HG02840 (cell line): ENCODE measurements at regions not wholly inside any gene's neighbourhood (a gene's known extent, or its start where the extent isn't known, plus 50 kb on each side); places are given as distances from the start of the nearest gene placed in this dataset.

ENCODE experiments used
- ATAC-seq: cut with Tn5 transposase; IDR thresholded peaks from one replicate; pipeline ENCODE4 v1.9.1; 2021; ENCODE audit warnings: mild to moderate bottlenecking, moderate library complexity, moderate number of reproducible peaks; ENCODE audit not compliant: unreplicated experiment, low FRiP score

DNA sequence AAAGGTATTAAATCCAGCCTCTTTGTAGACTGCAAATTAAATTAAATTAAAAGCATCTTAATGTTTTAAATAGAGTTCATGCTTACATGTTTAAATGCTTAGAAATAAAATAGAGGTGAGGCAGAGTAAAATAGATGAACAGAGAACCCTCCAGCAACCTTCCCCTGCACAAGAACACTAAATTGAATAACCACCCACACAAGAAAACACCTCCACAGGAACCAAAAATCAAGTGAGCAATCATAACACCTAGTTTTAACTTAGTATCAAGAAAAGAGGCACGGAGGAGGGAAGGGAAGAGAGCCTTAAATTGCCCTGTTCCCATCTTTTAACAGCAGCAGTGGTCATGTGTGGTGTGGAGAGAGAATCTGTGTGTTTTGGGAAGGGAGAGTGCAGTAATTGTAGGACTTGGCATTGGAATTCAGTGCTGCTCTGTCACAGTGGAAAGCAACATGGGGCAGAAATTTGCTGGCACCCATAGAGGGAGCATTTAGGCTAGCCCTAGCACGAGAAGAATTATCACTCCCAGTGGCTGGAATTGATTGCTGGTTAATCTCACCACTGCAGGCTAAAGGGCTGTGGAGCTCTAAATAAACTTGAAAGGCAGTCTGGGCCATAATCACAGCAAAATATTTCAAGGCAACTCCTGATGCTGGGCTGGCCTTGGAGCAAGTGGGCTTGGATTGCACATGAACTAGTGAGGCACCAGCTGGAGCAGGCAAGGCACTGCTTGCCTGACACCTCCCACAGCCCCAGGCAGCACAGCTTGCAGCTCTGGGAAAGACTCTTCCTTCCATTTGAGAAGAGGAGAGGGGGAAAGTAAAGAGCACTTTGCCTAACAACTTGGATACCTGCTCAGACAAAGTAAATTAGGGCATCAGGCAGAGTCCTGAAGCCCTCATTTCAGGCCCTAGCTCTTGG, 1478.8 kb downstream of the NCAM2 start:
- ATAC-seq = no peak

DNA sequence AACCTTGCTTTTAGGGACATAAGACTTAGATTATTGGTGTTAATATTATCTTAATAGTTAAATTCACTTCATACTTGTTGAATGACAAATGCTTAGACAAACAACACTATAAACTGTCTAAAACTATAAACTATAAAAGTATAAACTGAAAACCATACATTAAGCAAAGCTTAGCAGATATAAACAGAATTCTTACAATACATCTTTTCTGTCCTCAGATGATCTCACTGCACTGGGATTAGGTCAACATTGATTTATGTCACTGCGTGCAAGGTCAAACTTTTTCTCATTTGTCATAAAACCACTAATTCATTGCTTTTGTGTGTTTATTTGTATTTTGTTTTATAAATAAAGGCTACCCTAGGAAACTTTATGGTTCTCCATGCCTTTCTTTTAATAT, 1491.8 kb downstream of the NCAM2 start:
- no peak for ATAC-seq

DNA sequence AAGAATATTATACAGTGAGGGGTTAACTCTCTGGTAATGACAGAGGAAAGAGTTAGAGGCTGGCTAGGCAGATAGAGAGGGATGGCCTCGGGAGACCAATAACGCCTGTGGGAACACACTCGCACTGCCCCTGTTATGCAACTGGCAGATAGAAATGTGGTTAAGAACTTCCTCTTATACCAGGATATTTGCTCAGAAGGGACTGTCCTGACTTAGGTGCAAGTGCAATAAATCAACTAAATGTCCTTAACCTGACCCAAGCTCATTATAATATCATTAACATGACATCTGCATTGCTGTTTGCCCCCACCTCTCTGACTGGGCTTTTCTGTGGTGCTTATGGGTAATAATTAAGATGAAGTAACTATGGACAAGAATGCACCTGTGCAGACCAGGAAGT, 1518.0 kb downstream of the NCAM2 start:
- ATAC-seq = no peak

DNA sequence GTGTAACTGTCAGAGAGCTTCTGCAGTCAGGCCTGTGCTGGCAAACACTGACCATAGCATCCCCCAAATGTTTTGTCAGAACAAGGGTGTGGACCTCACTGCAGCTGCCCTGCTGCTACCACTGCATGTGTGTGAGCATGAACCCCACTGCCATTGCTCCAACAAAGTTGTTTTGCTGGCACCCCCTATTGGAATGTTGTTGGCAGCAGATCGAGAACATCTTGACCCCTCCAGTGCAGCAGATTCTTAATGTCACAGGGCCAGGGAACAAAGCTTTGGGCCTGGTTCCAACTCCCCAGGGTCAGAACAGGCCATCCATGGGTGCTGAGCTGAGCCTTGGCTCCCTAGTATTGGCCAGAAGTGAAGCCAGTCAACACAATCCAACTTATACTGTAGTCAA, 1537.4 kb downstream of the NCAM2 start:
- no peak for ATAC-seq

DNA sequence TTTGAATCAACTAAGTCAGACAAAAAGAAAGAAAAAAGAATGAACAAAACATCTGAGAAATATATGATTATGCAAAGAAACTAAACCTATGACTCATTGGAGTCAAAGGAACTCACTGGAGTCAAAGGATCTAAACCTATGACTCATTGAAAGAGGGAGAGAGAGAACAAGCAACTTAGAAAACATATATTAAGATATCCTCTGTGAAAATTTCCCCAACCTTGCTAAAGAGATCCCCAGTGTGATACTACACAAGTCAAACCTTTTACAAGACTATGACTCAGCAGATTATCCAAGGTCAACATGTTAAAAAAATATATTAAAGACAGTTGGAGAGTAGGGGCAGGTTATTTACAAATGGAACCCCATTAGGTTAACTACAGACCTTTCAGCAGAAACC, 1538.3 kb downstream of the NCAM2 start:
- no peak for ATAC-seq

DNA sequence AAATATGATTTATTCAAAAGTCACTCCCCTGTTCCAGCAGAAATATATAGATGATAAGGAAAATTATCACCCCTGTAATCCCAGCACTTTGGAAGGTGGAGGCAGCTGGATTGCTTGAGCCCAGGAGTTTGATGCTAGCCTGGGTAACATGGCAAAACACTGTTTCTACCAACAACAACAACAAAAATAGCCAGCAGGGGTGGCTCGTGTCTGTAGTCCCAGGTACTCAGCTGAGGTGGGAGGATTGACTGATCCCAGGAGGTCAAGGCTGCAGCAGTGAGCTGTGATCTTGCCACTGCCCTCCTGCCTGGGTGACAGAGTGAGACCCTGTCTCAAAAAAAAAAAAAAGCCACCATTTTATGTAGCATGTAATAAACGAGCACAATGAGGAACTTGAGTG, 1546.5 kb downstream of the NCAM2 start:
- no peak for ATAC-seq

DNA sequence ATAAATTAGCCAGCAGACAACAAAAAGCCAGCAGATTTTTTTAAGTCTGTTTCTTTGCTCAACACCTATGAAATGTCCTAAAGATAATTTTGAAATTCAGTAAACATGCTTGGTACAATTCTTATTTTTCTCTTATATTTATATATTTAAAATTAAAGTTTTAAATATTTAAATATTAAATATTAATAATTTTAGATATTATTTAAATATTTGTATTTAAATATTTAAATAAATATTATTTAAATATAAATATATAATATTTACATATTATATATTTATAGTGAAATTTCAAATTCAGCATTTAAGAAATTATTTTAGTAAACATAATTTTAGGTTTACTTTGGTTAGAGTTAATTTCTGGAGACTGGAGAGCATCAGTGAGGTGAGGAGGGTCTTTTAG, 1554.2 kb downstream of the NCAM2 start:
- no peak for ATAC-seq

DNA sequence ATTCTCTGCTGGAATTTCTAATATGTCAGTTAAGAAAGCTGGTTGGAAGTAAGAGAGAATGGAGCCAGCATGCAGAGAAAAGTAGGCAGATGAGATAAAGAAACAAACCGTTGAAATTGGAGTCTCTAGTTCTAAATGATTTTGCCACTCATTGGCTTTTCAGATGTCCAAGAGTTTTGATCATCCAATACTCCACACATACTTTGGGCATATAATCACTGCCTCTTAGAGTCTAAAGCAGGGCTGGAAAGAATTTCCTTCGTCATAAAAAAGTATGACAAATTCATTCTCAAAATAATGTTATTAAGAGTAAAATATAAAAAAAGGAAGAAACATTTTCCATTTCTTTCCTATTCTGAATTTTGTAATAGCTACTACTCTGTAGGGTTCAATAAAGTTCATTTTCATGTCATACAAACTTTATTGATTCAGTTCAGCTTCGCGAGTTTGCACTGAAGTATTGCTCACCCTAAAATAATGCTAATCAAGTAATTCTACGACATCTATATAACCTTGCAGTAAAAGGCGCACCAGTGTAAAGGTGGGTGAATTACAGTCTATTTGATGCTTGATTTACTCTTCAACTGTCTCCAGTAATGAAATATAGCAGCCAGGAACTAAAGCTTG, 1556.6 kb downstream of the NCAM2 start:
- ATAC-seq = no peak

DNA sequence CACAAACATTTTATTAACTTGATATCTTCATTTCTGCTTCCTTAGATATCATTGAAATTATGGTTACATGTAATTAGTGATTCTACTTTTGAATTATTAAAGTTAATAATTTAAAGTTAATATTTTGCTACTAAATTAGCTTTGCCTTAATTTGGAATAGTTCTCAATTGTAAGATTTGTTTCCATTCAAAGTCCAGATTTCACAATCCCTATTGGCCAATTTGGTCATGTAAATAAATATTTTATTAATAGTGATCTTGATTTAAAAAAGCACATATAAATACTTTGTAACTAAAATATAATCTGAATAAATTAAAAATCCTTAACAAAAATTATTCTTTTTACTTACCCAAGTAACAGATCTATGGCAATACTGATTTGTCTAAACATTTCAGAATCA, 1558.6 kb downstream of the NCAM2 start:
- ATAC-seq = no peak

DNA sequence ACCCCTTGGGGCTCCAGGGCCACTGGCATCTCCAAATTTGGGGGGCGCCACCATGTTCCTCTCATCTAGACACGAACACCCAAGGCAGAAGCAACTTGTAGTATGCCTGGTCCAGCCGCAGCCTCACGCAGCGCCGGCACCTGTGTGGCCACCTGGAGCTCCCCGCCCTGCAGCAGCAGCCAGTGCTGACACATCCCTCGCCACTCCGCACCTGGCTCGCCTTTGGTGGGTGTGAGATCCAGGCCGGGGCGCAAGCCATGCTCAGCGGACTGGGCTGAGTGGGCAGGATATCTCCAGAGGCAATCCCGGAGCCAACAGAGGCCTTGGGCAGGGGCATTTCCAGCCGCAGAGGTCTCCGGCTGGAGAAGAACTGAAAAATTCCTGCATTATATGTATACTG, 1563.7 kb downstream of the NCAM2 start:
- no peak for ATAC-seq

DNA sequence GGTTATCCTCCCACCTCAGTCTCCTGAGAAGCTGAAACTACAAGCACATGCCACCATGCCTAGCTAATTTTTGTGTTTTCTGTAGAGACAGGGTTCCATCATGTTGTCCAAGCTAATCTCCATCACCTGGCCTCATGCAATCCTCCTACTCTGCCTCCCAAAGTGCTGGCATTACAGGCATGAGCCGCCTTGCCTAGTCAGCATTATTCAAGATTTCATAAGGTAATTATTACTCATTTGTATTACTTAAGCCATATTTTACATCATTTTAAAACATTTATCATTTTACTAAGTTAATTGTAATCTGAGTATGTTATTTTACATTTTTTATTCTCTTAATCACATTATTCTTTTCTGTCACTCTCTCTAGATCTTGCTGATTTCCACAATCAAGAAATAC, 1575.6 kb downstream of the NCAM2 start:
- no peak for ATAC-seq

DNA sequence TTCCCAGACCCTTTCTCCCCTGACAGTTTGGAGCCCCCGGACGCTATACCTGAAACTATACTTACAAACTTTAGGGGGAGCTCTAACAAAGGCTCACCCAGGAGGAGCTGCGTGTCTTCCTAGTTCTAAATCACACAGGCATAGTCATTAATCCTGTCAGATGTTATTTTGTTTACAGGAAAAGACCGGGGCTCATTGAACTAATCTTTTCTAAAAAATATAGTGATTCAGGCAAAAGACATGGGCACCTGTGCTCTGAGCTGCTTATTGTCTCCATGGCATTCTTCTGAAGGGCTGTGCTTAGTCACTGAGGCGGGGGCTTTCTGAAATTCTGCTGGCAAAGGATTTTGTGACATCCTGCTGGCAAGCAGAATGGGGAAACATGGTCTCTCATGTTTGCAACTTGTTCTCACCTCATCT, 1577.0 kb downstream of the NCAM2 start:
- no peak for ATAC-seq

DNA sequence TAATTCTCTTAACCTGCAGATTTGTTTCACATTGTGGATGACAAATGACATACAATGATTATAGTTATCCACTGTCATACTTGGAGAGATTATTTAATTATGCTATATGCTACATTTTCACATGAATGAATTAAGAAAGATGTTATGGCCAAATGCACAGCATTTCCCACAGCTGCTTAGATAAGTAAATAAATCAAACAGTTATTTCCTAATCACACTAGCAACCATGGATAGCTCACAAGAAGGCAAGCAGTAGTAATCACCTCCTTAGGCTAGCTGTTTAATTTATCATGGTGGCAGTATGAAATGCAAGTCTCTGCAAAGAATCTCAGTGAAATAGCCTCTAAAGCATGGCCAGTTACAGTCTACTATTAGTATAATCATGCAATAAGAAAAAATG, 1581.5 kb downstream of the NCAM2 start:
- ATAC-seq = no peak

DNA sequence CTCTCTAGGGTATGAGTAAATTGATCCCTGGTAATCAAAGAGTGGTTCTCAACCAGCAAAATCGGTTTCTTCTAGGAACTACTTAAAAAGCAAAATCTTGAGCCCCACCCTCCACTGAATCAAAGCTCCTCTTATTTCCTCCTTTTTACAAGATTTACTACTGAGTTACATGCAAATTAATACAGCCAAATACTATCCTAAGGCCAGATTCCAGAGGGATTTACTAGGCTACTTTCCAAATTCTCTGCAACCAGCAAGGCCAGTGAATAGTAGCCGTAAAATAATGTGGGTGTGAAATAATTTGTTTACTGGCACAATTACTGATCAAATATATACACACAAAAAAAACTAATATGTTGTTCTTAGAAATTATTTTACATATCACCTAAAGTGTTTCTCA, 1583.8 kb downstream of the NCAM2 start:
- no peak for ATAC-seq

DNA sequence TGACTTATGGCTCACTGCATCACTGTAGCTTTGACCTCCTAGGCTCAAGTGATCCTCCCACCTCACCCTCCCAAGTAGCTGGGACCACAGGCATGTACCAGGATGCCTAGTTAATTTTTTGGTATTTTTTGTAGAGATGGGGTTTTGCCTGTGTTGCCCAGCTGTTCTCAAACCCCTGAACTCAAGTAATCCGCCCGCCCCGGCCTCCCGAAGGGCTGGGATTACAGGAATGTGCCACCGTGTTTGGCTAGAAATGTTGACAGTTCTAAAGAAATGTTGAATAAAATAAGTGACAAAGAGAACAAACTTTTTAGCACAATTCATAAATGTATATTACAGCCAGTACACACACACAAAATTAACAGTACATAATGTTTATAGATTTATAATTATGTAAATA, 1586.1 kb downstream of the NCAM2 start:
- ATAC-seq = no peak

DNA sequence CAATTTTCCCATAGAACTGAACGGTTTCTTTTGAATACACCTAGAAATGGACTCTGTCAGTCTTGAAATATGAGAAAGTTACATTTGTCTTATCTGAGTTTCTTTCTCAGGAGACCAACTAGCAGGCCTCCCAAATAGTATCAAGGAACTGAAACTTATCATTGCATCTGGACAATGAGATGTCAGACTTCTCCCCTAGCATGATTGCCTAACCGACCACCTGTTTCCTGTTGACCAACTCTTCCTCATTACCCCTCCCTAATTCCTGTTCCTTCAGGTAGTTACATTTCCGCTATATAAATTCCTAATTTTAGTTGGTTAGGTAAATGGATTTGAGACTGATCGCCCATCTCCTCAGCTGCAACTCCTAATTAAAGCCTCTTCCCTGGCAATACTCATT, 1587.3 kb downstream of the NCAM2 start:
- ATAC-seq = no peak

DNA sequence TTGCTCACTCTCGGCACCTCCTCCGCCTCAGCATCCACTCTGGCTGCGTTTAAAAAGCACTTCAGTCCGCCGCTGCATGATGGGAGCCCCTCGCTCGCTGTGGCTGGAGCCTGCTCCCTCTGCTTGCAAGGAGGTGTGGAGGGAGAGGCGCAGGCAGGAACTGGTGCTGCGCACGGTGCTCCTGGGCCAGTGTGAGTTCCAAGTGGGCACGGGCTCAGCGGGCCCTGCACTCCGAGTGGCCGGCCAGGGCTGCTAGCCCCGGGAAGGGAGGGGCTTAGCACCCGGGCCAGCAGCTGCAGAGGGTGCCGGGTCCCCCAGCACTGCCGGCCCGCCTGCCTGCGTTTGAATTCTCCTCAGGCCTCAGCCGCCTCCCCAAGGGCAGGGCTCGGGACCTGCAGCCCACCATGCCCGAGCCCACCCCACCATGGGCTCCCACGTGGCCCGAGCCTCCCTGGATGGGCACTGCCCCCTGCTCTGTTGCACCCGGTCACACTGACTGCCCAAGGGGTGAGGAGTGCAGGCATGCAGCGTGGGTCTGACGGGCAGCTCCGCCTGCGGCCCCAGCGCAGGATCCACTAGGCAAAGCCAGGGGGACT, 1599.5 kb downstream of the NCAM2 start:
- ATAC-seq = no peak

DNA sequence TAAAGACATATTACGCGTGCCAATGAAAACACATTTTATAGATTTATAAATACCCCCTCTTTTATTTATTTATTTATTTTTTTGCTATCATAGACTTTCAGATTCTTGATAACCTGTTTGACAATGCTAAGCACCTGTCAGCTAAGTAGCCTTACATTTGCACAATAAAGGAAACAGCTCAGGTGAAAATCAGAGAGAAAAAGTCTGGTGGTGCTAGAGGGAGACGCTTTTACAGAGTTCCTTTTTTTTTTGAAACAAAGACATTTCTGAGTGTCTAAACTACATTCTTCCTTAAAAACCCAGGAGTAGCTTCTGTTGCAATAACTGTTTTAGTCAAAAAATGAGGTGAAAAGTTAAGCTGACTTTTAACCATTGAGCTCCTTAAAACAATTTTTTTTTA, 1611.6 kb downstream of the NCAM2 start:
- ATAC-seq = no peak

DNA sequence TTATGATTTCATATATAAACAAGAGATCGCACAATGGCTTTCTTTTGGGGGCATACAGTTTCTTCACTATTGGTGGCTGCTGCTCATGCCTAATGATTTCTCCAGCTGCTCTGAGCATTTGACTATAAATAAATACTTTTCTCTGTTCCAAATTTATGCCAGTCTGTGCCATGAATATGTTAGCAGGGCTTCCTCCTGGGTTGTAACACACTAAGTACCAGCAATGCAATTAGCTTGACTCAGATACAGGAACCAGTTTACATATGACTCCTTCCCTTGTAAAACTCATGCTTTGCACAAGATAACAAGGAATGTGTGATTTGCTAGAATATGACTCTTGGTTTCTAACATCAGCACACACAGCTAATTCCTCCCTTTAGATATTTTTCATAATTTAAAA, 1629.7 kb downstream of the NCAM2 start:
- no peak for ATAC-seq

DNA sequence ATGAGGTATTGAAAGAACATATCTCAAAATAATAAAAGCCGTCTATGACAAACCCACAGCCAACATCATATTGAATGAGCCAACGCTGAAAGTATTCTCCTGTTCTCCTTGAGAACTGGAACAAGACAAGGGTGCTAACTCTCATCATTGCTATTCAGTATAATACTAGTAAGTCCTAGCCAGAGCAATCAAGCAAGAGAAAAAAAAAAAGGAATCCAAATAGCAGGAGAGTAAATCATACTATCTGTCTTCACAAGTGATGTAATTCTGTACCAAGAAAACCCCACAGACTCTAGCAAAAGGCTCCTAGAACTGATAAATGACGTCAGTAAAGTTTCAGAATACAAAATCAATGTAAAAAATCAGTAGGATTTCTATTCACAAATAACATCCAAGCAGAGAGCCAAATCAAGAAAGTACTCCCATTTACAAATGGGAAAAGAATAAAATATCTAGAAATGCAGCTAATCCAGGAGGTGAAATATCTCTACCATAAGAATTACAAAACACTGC, 1632.8 kb downstream of the NCAM2 start:
- ATAC-seq = no peak

DNA sequence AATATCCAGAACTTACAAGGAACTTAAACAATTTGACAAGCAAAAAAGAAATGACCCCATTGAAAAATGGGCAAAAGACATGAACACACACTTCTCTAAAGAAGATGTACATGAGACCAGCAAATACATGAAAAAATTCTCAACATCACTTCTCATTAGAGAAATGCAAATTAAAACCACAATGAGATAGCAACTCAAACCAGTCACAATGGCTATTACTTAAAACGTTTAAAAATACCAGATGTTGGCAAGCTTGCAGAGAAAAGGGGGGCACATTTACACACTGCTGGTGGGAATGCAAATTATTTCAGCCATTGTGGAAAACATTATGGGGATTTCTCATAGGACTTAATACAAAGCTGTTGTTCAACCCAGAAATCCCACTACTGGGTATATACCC, 1634.0 kb downstream of the NCAM2 start:
- ATAC-seq = no peak

DNA sequence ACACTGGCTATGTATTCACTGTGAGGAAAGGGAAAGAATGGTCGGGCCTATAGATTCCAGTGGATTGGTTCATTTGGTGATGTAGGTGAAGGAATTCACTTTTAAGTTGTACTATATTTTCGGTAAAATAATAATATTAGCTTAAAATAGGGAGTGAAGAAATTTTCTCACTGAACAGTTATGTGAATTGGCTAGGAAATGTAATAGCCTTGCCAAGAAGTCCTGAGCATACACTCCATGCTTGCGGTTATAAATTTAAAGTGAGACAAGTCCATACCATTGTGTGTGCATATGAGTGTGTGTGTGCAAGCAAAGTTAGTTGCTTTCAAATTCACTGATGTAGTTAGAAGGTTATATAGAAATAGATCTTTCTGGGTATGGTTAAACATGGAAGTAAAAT, 1651.0 kb downstream of the NCAM2 start:
- ATAC-seq = no peak
